NCI-H1105 treated with DMSO at 0.1 percent for 48 hours (cell line): ENCODE measurements at regions not wholly inside any gene's neighbourhood (a gene's known extent, or its start where the extent isn't known, plus 50 kb on each side); places are given as distances from the start of the nearest gene placed in this dataset.

Source experiments
- DNase-seq: peaks from one replicate; lab custom pipeline; 2025; lab: John Stamatoyannopoulos, UW

DNA sequence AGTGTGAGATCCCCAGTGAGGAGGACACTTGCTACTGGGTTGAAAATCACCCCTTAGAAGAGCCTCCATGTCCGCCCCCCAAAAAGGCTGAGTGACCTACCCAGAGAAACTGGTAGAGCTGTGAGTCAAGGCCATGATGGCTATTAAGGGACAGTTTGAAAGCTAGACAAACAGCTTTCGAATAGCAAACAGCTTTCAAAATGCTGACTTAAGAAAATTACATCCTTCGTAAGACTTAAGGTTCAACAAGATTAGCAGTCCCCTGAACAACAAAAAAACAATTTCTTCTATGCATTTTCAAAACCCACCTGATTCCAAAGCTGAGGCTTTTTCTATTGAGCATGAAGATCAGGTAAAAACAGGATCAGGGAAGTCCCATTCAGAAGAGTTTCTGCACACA lies 269.7 kb upstream of the SOX2 start:
- no peak for DNase-seq

DNA sequence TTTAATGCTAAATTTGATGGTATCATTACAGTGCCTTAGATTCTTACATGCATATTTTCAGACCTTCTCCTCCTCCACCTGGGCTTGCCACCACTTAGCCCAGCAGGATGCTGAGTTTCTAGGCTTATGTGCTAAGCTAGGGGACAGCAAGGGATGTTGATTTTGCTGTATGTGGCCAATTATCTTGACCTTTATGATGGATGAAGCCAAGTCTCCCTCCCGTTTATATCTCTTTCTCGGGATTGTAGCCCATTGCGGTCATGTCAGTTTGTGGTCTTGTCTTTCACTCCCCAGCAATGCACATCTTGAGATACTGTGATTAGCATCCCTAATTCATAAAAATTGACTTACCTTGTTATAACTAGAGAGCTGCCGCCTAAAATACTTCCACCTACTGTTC lies 278.7 kb upstream of the SOX2 start:
- no peak for DNase-seq

DNA sequence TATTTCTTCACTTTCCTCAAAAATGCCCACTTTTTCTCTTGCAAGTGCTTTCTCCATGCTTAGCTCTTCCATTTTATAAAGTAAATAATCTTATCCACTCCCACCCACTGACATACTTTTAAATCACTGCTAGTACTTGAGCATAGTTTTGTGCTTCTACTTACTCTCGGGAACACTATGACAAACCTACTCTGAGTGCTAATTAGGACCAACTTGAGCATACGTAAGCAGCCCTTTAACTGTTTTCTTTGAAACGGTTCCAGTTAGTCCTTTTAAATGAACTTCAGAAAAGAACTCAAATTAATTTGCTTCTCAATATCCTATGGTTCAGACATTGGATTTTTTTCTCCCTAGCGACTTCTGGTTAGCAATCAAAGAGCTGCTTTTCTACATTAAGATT lies 280.0 kb upstream of the SOX2 start:
- DNase-seq, result peak; percentile 17

DNA sequence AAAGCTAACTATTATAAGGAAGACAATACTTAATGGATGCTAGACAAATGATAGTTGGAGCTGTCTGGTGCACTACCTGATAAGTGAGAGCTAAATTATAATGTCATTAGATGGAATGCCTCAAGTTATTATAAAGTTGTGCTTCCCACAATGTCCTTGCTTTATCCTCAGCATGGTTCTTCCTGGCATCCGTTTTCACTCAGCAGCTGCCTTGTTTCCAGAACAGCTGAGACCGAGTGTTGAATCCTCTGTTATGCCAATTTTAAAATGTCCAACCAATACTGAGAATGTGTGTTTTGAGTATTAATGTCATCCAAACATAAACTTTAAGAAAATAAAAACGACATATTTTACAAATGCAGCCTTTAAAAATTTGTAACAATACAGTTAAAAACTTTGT lies 286.7 kb upstream of the SOX2 start:
- DNase-seq, result no peak

DNA sequence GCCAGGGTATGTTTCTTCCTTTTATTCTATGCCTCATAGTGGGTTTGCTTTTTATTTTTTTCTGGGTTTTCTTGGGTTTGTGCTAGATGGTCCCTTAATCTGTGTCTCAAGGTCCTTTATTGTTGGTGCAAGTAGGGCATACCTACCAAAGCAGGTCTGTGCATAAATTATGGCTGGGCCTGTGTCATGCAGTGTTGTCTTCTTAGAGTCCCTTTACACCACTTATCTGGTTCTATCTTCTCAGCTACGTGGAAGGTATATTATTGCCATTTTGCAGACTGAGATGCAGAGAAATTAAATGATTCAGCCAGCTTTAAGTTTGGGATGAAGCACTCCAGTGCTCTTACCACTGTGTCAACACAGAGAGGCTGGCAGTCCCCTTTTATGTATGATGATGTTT lies 293.5 kb upstream of the SOX2 start:
- no peak for DNase-seq

DNA sequence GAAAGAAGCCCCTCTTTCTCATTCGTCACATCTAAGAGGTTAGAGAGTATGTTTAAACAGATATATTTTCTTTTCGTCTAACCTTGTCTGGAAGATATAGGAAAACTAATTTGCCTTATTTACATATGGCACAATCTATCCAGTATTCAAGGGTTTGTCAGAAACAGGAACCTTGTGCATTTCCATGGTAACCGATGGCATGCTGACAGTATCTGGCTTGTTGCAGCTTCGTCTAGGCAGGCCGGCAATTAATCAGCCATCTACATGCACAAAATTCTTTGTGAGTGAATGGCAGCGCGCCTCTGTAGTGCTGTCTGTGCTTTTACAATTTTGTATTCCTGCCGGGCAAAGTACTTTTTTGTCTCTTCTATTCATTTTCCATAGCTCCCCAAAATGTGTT lies 294.0 kb upstream of the SOX2 start:
- peak; percentile 73 for DNase-seq

DNA sequence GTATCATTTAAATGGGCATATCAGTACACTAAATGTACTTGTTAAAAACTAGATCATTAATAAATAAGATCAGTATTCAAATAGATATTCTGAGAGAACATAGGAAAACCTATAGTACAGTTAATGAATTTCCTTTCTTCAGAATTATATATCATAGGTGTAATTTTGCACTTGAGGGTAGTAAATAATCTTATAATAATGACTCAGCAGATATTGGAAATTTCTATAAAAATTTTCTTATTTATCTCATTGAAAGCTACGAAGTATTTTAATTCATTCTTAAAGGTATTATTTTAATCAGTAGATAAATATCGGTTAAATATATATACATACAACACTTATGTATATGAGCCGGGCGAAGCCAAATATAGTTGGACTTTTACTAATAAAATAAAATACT lies 300.9 kb upstream of the SOX2 start:
- DNase-seq, result no peak

DNA sequence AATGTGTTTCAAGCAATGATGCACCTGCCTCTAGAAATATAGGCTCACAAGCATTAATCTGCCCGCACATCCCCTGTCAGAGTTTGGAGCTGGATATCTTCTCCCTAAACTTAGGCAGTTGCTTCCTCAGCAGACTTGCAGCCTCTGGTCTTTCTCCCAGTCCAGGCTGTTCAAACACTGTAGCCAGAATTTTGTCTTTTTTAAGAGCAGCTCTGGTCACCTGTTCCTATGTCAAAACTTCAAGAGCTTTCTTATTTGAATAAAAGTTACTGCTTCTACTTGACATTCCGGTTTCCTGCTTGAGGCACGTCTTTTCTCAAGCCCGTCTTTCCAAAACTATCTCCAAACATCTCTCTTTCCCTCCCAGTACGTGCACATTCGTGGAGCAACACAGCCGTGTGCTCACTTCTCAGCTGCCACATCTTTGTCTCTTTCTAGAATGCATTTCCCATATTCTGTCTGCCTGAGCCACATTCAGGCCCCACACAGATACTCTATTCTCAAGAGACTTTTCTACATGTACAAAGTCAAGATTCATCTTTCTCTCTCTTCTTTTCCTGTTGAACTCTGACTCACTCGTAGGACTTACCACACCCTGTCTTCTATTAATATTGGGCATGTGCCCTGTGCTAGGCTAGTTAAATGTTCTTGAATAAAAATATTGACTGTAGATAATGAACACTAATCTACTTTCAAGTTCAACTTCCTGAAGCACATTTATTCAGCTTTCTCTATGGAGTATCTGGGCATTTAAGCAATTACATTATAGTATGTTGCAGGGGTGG lies 307.7 kb upstream of the SOX2 start:
- DNase-seq, result no peak

DNA sequence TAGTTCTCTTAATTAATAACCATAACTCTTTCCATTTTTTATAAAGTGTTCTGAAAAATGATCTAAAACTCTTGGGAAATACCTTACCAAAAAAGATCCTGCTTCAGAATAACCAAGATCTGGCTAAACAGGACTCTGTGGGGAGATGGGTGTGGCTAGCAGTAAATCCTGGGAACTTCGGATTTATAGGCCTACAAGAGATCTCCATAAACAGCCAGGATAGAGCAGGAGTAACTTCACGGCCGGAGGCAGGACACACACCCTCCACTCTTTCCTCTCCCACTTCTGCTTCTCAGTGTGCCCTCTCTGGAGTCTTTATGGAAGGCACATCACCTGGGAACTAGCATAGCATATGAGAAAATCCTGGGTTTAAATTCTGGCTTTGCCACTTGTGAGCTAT lies 309.4 kb upstream of the SOX2 start:
- no peak for DNase-seq

DNA sequence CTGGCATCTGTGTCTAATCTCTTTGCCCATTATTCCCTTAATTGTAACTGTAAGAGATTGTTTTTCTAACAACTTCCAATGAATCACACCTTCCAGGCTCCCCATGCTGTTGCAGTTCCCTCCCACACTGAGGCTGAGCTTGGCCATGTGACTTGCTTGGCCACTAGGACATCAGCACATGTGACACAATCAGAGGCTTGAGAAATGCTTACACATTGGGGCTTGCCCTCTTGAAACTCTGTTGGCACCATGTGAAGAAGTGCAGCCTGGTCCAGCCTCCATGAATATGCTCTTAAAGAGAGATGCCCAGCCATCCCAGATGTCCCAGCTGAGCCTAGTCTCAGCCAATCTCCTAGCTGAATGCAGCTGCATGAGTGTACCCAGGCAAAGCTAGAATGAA lies 326.8 kb upstream of the SOX2 start:
- no peak for DNase-seq

DNA sequence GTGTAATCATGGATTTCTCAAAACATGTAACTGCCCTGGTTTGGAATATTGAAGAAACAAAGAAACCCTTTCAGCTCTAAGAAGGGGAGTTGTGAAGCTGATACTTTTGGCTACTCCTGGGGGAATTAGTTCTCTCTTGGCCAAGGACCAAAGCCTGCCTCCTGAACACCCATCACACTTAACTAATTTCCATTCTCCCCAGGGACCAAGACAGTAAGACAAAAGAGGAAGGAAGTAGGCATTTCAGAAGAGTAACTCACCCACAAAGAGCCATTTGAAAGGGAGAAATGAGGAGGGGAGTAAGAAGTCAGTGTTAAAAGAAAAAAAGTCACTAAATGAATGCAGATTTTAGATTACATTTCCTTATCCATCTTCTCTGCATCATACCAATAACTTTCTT lies 328.0 kb upstream of the SOX2 start:
- peak; percentile 49 for DNase-seq

DNA sequence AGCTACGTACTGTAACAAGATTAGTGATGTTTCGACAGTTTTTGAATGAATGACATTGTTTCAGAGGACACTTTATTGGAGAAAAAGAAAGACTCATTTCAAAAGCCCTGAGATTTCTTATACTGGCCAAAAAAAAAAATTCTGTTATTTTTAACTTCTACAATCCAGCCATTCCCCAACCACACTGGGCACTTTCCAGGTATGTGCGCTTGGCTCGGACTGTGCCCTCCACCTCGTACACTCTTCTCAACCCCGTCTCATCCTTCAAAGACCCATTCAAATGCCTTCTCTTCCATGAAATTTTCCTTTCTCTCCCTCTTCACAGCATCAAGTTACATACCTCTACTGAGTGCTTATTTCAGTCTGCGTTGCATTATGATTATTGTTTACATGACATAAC lies 328.5 kb upstream of the SOX2 start:
- no peak for DNase-seq

DNA sequence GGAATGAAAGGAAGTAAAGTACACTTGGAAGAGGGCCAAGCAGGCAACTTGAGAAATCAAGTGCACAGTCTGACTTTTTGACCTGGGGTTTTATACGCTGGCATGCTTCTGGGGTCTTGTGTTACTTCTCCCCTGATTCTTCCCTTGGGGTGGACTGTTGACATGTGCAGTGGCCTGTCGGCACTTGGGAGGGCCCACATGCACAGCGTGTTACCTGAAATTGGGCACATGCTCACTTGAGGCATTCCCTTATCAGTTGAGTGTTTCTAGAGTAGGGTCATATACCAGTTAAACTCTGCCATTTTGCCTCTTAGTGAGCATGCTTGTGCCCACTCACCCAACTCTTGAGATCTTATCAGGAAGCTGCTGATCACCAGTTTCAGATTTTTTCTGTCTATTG lies 329.1 kb upstream of the SOX2 start:
- DNase-seq, result no peak

DNA sequence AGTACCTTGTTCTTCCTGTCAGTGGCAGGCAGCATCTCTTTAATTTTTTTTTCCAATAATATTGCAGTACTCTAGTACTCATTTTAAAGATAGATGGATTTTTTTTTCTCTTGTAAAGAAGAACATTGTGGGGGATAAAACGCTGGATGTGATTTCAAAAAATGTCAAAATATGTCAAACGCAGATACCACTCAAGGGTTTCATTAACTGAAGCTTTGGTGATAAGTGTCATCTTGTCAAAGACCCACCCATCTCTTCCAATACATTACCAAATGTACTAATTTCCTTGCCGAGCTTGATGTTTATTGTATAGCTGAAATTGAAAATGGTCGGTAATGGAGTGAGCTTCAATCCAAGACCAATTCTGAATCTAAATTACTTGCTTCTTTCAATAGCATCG lies 332.4 kb upstream of the SOX2 start:
- no peak for DNase-seq

DNA sequence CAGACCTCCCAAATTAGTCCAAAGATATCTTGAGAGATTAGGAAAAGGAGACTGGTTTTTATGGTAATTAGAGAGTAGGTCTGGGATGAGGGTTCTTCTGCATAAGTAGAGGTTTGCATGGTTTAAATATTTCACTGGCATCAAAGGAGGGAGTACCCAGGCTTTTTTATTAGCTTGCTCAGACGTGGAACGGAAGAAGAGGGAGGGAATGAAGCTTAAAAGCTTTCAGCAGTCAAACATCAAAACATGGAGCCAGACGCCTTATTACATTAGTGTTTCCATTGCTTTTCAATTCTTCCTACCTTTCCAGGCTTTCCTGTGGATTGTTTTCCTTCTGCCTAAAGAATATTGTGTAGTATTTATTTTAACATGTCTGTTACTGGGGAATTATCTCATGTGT lies 342.1 kb upstream of the SOX2 start:
- no peak for DNase-seq

DNA sequence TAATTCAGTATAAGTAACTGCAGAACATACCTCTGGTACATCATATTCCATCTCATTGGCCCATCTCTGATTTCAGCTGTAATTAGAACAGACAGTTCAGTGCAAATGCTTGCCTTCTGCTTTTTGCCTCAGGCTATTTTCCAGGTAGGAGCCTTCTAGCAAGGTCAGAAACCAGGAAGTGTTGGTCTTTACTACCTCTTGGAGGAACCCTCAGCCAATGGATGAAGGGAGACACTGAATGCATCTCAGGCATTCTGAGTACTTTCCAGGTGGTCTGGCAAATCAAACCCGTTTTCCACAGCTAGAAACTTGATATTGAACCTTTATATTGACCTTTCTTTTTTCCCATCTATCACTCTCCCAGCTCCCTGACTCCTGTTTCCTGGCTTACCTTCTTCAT lies 348.5 kb upstream of the SOX2 start:
- DNase-seq, result no peak

DNA sequence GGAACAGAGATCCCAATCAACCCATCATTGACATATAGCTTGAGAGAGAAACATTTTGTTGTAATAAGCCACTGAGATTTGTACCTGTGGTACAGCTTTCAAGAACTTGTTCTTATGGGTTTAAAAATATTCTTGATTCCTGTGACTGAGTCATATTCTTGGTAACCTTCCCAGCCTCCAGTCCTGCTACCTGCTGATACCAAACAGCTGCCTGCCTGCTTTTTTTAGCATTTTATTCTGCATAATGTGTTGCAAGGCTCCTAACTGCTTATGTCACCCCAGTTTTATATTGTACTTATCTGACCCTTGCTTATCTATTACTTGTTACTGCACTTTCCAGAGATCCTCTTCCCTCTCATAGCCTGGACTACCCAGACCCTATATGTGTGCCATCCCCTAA lies 349.3 kb upstream of the SOX2 start:
- no peak for DNase-seq

DNA sequence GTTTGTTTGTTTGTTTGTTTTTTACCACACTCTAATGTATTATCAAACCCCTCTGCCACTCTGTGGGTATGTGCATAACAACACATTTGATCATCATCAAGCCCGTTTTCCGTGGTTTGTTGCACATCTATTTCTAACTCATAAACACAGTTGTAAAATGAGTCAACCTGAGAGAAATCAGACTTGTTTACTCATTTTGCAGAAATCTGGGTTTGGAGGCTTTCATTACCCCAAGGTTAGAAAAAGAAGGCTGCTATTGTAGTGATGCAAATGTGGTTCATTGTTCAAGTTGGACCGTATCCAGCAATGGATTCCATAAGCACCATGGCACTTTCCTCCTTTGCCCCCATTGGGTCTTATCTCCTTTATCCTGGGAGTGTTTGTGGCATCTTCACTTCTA lies 353.2 kb upstream of the SOX2 start:
- DNase-seq, result no peak

DNA sequence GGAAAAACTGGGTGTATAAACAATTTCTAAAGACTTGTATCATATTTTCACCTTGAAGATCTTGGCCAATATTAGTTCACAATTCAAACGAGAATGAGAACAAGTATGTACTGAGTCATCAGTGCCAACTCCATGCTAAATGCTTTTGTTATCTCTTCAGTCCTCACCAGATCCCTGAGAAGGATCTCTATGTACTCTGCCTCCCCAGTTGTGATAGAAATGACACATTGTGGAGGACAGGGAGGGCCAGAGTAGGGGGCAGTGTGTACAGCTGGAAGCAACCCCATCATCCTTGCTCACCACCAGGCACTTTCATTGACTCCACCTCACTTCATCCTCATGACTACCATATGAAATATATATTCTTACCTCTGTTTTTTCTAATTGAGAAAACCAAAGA lies 353.7 kb upstream of the SOX2 start:
- no peak for DNase-seq

DNA sequence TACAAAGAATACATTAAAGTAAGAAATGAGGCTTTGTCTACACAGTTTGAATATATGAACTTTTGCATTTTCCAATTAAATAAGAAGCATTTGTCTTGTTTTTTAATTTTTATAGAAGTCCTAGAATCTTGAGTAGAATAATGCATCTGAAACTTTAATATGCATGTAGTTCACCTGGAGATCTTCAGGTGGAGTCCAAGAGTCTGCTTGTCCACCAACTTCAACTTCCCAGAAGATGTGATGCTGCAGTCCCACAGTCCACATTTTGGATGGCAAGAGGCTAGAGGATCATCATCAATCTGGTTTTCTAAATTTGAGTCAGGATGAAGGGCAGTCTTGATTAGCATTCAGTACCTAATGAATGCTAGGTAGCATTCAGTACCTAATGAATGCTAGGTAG lies 357.6 kb upstream of the SOX2 start:
- DNase-seq, result no peak

DNA sequence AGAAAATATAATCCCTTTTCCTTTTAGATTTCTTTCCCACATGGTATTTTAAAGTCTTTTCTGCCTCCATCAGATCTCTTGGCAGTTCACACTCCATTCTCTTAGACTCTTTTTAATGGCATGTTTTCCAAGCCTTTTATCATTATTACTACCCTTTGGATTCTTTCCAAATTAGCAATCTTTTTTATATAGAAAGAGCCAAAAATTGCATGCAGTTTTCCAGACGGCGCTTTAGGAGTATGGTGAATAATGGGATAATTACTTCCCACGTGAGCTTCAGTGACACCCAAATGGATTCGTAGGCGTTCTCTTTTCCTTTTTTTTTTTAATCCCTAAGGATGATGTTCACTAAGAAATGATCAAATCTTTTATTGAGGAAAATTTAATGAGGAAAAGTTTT lies 354.8 kb upstream of the DNAJC19 start:
- DNase-seq, result peak; percentile 100

DNA sequence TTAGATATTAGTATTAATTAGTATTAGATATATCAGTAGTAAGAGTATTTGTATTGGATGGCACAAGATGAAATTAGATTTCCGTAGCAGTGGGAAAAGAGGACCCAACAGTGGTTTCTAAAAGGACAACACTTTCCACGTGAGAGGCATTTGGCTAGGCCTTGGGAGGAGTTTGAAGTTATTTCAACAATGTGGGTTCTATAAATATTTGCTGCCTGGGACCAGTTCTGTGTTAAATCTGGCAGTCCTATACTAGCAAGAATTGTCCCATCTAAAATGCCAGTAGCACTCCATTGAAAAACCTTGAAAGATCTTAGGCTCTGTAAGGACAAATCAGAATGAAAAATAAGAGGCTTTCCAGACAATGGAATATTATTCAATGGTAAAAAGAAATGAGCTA lies 347.1 kb upstream of the DNAJC19 start:
- DNase-seq, result no peak

DNA sequence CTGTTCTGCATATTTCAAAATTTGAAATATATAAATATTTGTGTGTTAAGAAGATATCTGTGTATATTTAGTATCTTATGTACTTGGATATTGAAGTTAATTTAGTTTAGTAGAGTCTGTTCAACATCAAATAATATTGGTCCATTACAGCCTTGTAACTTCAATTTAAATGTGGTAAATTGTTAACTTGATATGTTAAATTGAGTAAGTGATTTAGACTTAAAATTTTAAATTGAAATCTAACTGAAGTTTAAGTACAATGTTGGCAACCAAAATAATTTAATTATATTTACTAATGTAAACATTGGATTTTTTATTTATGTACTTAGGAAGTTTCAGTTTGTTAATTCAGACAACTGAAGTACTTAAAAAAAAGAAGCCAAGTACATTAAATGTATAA lies 343.9 kb upstream of the DNAJC19 start:
- DNase-seq, result no peak

DNA sequence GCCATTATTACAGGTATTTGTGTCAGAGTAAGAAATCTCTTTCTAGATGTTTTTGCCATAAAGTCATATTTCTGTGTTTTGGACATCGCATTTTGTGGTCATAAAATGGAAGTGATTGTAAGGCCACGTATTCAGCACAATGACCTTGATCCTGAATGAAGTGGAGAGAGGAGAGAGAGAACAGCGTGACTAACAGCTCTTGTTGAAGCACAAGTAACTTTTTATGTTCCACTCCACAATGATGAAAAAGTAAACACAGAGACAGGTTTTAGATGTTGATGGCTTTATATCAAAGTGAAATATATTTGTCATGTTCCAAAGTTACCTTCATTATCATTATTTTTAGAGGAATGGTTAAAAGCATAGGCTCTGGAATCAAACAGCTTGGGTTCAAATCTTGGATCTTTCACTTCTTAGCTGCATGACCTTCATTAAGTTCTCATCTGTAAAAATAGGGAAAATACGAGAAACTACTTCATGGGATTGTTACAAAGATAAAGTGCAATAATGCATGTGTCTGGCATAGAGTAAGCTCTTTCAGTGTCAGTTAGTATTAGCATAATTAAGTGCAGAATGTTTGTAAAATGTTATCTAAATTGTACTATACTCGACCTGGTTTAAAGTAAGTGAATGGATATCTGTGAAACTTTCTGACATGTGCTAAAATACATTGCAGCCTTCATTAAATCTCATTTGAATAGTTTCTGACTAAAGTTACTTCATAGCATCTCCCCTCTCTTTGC lies 341.5 kb upstream of the DNAJC19 start:
- no peak for DNase-seq
